ENCODE measurements at regions not wholly inside any gene's neighbourhood (a gene's known extent, or its start where the extent isn't known, plus 50 kb on each side); places are given as distances from the start of the nearest gene placed in this dataset.

GRCh38 chr2:84292545-84292944 is 166.5 kb downstream of the SUCLG1 start:
- DNase-seq = no peak
- TF ChIP-seq POLR2A (IDR thresholded peaks at IDR 0.05) (no peak), CTCF (IDR thresholded peaks at IDR 0.05) (no peak)
- H3K4me3 ChIP-seq = no peak overlapping the region
- intact Hi-C loops (cut with DNase I; ENCODE audit: low total_unique reads) = no loop called here
- H3K27me3 ChIP-seq = no peaks in the 10 kb centered on the region
- H3K4me1 ChIP-seq = no peaks in the 10 kb centered on the region
- H3K36me3 ChIP-seq (ENCODE audit: low read depth, missing control alignments) = no peaks in the 10 kb centered on the region
- no peak overlapping the region for H3K27ac ChIP-seq
- no peaks in the 10 kb centered on the region for H3K9me3 ChIP-seq
- WGBS, 2 donors = 93 to 100% methylated on average over 1 of the region's 1 CpG

- intact Hi-C loops (cut with DNase I; ENCODE audit: low total_unique reads) = no loop called here
- Histone ChIP-seq H3K36me3 (ENCODE audit: low read depth, missing control alignments) (no peaks in the 10 kb centered on the region), H3K27me3 (no peaks in the 10 kb centered on the region), H3K27ac (no peak overlapping the region), H3K4me1 (no peaks in the 10 kb centered on the region), H3K4me3 (peak overlapping the region in 1 of 2 donors; percentile 31), H3K9me3 (no peaks in the 10 kb centered on the region)
- WGBS, 2 donors = 74 to 83% methylated on average over 29 of the region's 29 CpGs
- peak; percentile 23 for DNase-seq
- TF ChIP-seq CTCF (IDR thresholded peaks at IDR 0.05) (no peak), POLR2A (IDR thresholded peaks at IDR 0.05) (no peak)
Observed at GRCh38 chr2:84290537-84290936, 168.5 kb downstream of the SUCLG1 start.

GRCh38 chr2:84288293-84288692 is 170.8 kb downstream of the SUCLG1 start:
- no peak for TF ChIP-seq CTCF (IDR thresholded peaks at IDR 0.05)
- 95 to 96% methylated on average over 3 of the region's 3 CpGs for WGBS, 2 donors

GRCh38 chr2:84286878-84287277 is 172.2 kb downstream of the SUCLG1 start:
- no peaks in the 10 kb centered on the region for H3K4me1 ChIP-seq
- H3K36me3 ChIP-seq (ENCODE audit: low read depth, missing control alignments) = no peaks in the 10 kb centered on the region
- DNase-seq = no peak
- H3K4me3 ChIP-seq = no peak overlapping the region
- intact Hi-C loops (cut with DNase I; ENCODE audit: low total_unique reads) = no loop called here
- H3K27me3 ChIP-seq = no peaks in the 10 kb centered on the region
- 73% methylated on average over 4 of the region's 4 CpGs for WGBS, 2 donors
- H3K27ac ChIP-seq = no peak overlapping the region
- no peak for TF ChIP-seq POLR2A (IDR thresholded peaks at IDR 0.05)
- TF ChIP-seq CTCF (IDR thresholded peaks at IDR 0.05) = no peak
- H3K9me3 ChIP-seq = no peaks in the 10 kb centered on the region

More at GRCh38 chr2:84288293-84288692, 170.8 kb downstream of the SUCLG1 start:
- DNase-seq = no peak
- no peak overlapping the region for H3K4me3 ChIP-seq
- no peaks in the 10 kb centered on the region for H3K36me3 ChIP-seq (ENCODE audit: low read depth, missing control alignments)
- no peaks in the 10 kb centered on the region for H3K9me3 ChIP-seq
- no peaks in the 10 kb centered on the region for H3K4me1 ChIP-seq
- no peak overlapping the region for H3K27ac ChIP-seq
- intact Hi-C loops (cut with DNase I; ENCODE audit: low total_unique reads) = no loop called here
- H3K27me3 ChIP-seq = no peaks in the 10 kb centered on the region

- no peak for TF ChIP-seq POLR2A (IDR thresholded peaks at IDR 0.05)
- no peak for TF ChIP-seq CTCF (IDR thresholded peaks at IDR 0.05)
- intact Hi-C loops (cut with DNase I; ENCODE audit: low total_unique reads) = no loop called here
- no peak for DNase-seq
- Histone ChIP-seq H3K4me1 (no peaks in the 10 kb centered on the region), H3K36me3 (ENCODE audit: low read depth, missing control alignments) (no peaks in the 10 kb centered on the region), H3K27me3 (no peaks in the 10 kb centered on the region), H3K27ac (no peak overlapping the region), H3K4me3 (no peak overlapping the region), H3K9me3 (no peaks in the 10 kb centered on the region)
- 74 to 82% methylated on average over 1 of the region's 1 CpG for WGBS, 2 donors
Observed at GRCh38 chr2:84285056-84285747, 173.9 kb downstream of the SUCLG1 start.

Measured in testis (tissue), 2 donors.